ENCODE measurements at regions not wholly inside any gene's neighbourhood (a gene's known extent, or its start where the extent isn't known, plus 50 kb on each side); places are given as distances from the start of the nearest gene placed in this dataset.

- no peak overlapping the region for H3K23ac ChIP-seq (ENCODE audit: low read depth, low read length, poor library complexity)
Observed at GRCh38 chr2:120612931-120613330, 122.7 kb upstream of the GLI2 start.

GRCh38 chr2:120613742-120614571 is 121.7 kb upstream of the GLI2 start:
- H3K9ac ChIP-seq (ENCODE audit: low read depth, low read length, poor library complexity), result no peak overlapping the region
- H3K23ac ChIP-seq (ENCODE audit: low read depth, low read length, poor library complexity), result no peak overlapping the region
- H2AK5ac ChIP-seq (ENCODE audit: low read depth, low read length), result no peak overlapping the region
- no peaks in the 10 kb centered on the region for H3K79me1 ChIP-seq (ENCODE audit: low read depth, low read length)
- H3K4me3 ChIP-seq (ENCODE audit: low read length in 2 of 2), result no peak overlapping the region
- no peak for DNase-seq (ENCODE audit: low spot score)
- H2BK12ac ChIP-seq (ENCODE audit: low read length), result no peak overlapping the region
- no peak overlapping the region for H3K18ac ChIP-seq (ENCODE audit: low read length)
- no peak overlapping the region for H2BK15ac ChIP-seq (ENCODE audit: low read length)
- H3K4ac ChIP-seq (ENCODE audit: low read length), result no peak overlapping the region
- WGBS, 2 donors (ENCODE audit: extremely low coverage in 2 of 2, insufficient read length in 2 of 2, insufficient replicate concordance in 1 of 2), result no CpG with 5 or more reads among the region's 29 CpGs
- H3K9me3 ChIP-seq (replicated peaks in 1 of 2; ENCODE audit: control insufficient read depth in 2 of 2, insufficient read depth in 1 of 2, low read depth in 1 of 2, low read length in 2 of 2), result no peaks in the 10 kb centered on the region
- H3K27me3 ChIP-seq (ENCODE audit: control insufficient read depth in 3 of 3, insufficient read depth in 3 of 3, low read depth in 1 of 3, low read length in 3 of 3), result peaks cover 0 to 30% (median 0%) of the 10 kb centered on the region in 3 experiments
- peaks cover 1 to 6% of the 10 kb centered on the region in 2 donors for H3K4me1 ChIP-seq (ENCODE audit: control insufficient read depth in 2 of 2, insufficient read depth in 1 of 2, low read depth in 1 of 2, low read length in 2 of 2)
- H3K27ac ChIP-seq (replicated peaks; ENCODE audit: low read length), result no peak overlapping the region
- no peaks in the 10 kb centered on the region for H3K36me3 ChIP-seq (replicated peaks in 1 of 2; ENCODE audit: control insufficient read depth in 2 of 2, insufficient read depth in 2 of 2, low read length in 2 of 2)
- no peak overlapping the region for H3K14ac ChIP-seq (ENCODE audit: low read length)
- H2BK120ac ChIP-seq (ENCODE audit: low read depth, low read length), result no peak overlapping the region
- no peak overlapping the region for H2AFZ ChIP-seq (ENCODE audit: low read length)
- no peak overlapping the region for H4K91ac ChIP-seq (ENCODE audit: low read depth, low read length, poor library complexity)
- no peak overlapping the region for H4K8ac ChIP-seq (ENCODE audit: low read depth, low read length)
- H2BK5ac ChIP-seq (ENCODE audit: low read length), result no peak overlapping the region
- no peak overlapping the region for H3K4me2 ChIP-seq (ENCODE audit: insufficient read depth, low read length, poor library complexity, severe bottlenecking)

More at GRCh38 chr2:120612931-120613330, 122.7 kb upstream of the GLI2 start:
- Histone ChIP-seq H3K27ac (replicated peaks; ENCODE audit: low read length) (no peak overlapping the region), H3K36me3 (replicated peaks in 1 of 2; ENCODE audit: control insufficient read depth in 2 of 2, insufficient read depth in 2 of 2, low read length in 2 of 2) (no peaks in the 10 kb centered on the region), H3K9me3 (replicated peaks in 1 of 2; ENCODE audit: control insufficient read depth in 2 of 2, insufficient read depth in 1 of 2, low read depth in 1 of 2, low read length in 2 of 2) (no peaks in the 10 kb centered on the region), H3K9ac (ENCODE audit: low read depth, low read length, poor library complexity) (no peak overlapping the region), H3K4me3 (ENCODE audit: low read length in 2 of 2) (no peak overlapping the region), H3K14ac (ENCODE audit: low read length) (no peak overlapping the region), H4K8ac (ENCODE audit: low read depth, low read length) (no peak overlapping the region), H4K91ac (ENCODE audit: low read depth, low read length, poor library complexity) (no peak overlapping the region), H3K27me3 (ENCODE audit: control insufficient read depth in 3 of 3, insufficient read depth in 3 of 3, low read depth in 1 of 3, low read length in 3 of 3) (peaks cover 0 to 30% (median 0%) of the 10 kb centered on the region in 3 experiments), H2BK120ac (ENCODE audit: low read depth, low read length) (no peak overlapping the region), H3K4me2 (ENCODE audit: insufficient read depth, low read length, poor library complexity, severe bottlenecking) (no peak overlapping the region), H3K18ac (ENCODE audit: low read length) (no peak overlapping the region), H3K4ac (ENCODE audit: low read length) (no peak overlapping the region), H2BK5ac (ENCODE audit: low read length) (no peak overlapping the region), H2BK12ac (ENCODE audit: low read length) (no peak overlapping the region), H2AK5ac (ENCODE audit: low read depth, low read length) (no peak overlapping the region), H3K4me1 (ENCODE audit: control insufficient read depth in 2 of 2, insufficient read depth in 1 of 2, low read depth in 1 of 2, low read length in 2 of 2) (peaks cover 1 to 6% of the 10 kb centered on the region in 2 donors), H2BK15ac (ENCODE audit: low read length) (no peak overlapping the region), H3K79me1 (ENCODE audit: low read depth, low read length) (no peaks in the 10 kb centered on the region), H2AFZ (ENCODE audit: low read length) (no peak overlapping the region)
- no peak for DNase-seq (ENCODE audit: low spot score)
- no CpG with 5 or more reads among the region's 7 CpGs for WGBS, 2 donors (ENCODE audit: extremely low coverage in 2 of 2, insufficient read length in 2 of 2, insufficient replicate concordance in 1 of 2)

GRCh38 chr2:120614901-120615300 is 120.8 kb upstream of the GLI2 start:
- WGBS, 2 donors (ENCODE audit: extremely low coverage in 2 of 2, insufficient read length in 2 of 2, insufficient replicate concordance in 1 of 2), result no CpG with 5 or more reads among the region's 13 CpGs
- H3K27ac ChIP-seq (replicated peaks; ENCODE audit: low read length), result no peak overlapping the region
- H4K8ac ChIP-seq (ENCODE audit: low read depth, low read length), result no peak overlapping the region
- no peak overlapping the region for H3K4me3 ChIP-seq (ENCODE audit: low read length in 2 of 2)
- H3K9me3 ChIP-seq (replicated peaks in 1 of 2; ENCODE audit: control insufficient read depth in 2 of 2, insufficient read depth in 1 of 2, low read depth in 1 of 2, low read length in 2 of 2), result no peaks in the 10 kb centered on the region
- H3K14ac ChIP-seq (ENCODE audit: low read length), result no peak overlapping the region
- H3K4me1 ChIP-seq (ENCODE audit: control insufficient read depth in 2 of 2, insufficient read depth in 1 of 2, low read depth in 1 of 2, low read length in 2 of 2), result peaks cover 1 to 4% of the 10 kb centered on the region in 2 donors
- H3K27me3 ChIP-seq (ENCODE audit: control insufficient read depth in 3 of 3, insufficient read depth in 3 of 3, low read depth in 1 of 3, low read length in 3 of 3), result peaks cover 0 to 29% (median 0%) of the 10 kb centered on the region in 3 experiments
- H4K91ac ChIP-seq (ENCODE audit: low read depth, low read length, poor library complexity), result no peak overlapping the region
- H2BK5ac ChIP-seq (ENCODE audit: low read length), result no peak overlapping the region
- H3K9ac ChIP-seq (ENCODE audit: low read depth, low read length, poor library complexity), result no peak overlapping the region
- no peak overlapping the region for H2BK15ac ChIP-seq (ENCODE audit: low read length)
- H2BK120ac ChIP-seq (ENCODE audit: low read depth, low read length), result no peak overlapping the region
- H3K4ac ChIP-seq (ENCODE audit: low read length), result no peak overlapping the region
- no peak overlapping the region for H3K23ac ChIP-seq (ENCODE audit: low read depth, low read length, poor library complexity)
- no peak overlapping the region for H2BK12ac ChIP-seq (ENCODE audit: low read length)
- H3K36me3 ChIP-seq (replicated peaks in 1 of 2; ENCODE audit: control insufficient read depth in 2 of 2, insufficient read depth in 2 of 2, low read length in 2 of 2), result no peaks in the 10 kb centered on the region
- no peak overlapping the region for H2AFZ ChIP-seq (ENCODE audit: low read length)
- no peak for DNase-seq (ENCODE audit: low spot score)
- no peak overlapping the region for H2AK5ac ChIP-seq (ENCODE audit: low read depth, low read length)
- no peak overlapping the region for H3K18ac ChIP-seq (ENCODE audit: low read length)
- H3K79me1 ChIP-seq (ENCODE audit: low read depth, low read length), result no peaks in the 10 kb centered on the region
- no peak overlapping the region for H3K4me2 ChIP-seq (ENCODE audit: insufficient read depth, low read length, poor library complexity, severe bottlenecking)

- Histone ChIP-seq H3K9ac (ENCODE audit: low read depth, low read length, poor library complexity) (no peak overlapping the region), H3K27ac (replicated peaks; ENCODE audit: low read length) (no peak overlapping the region), H3K4me3 (ENCODE audit: low read length in 2 of 2) (no peak overlapping the region), H3K18ac (ENCODE audit: low read length) (no peak overlapping the region), H4K91ac (ENCODE audit: low read depth, low read length, poor library complexity) (no peak overlapping the region), H2AFZ (ENCODE audit: low read length) (no peak overlapping the region), H2AK5ac (ENCODE audit: low read depth, low read length) (no peak overlapping the region), H2BK5ac (ENCODE audit: low read length) (no peak overlapping the region), H2BK12ac (ENCODE audit: low read length) (no peak overlapping the region), H4K8ac (ENCODE audit: low read depth, low read length) (no peak overlapping the region), H3K4me1 (ENCODE audit: control insufficient read depth in 2 of 2, insufficient read depth in 1 of 2, low read depth in 1 of 2, low read length in 2 of 2) (peaks cover 0 to 1% of the 10 kb centered on the region in 2 donors), H3K79me1 (ENCODE audit: low read depth, low read length) (no peaks in the 10 kb centered on the region), H3K4me2 (ENCODE audit: insufficient read depth, low read length, poor library complexity, severe bottlenecking) (no peak overlapping the region), H3K27me3 (ENCODE audit: control insufficient read depth in 3 of 3, insufficient read depth in 3 of 3, low read depth in 1 of 3, low read length in 3 of 3) (peaks cover 0 to 20% (median 0%) of the 10 kb centered on the region in 3 experiments), H3K23ac (ENCODE audit: low read depth, low read length, poor library complexity) (no peak overlapping the region), H3K14ac (ENCODE audit: low read length) (no peak overlapping the region), H3K9me3 (replicated peaks in 1 of 2; ENCODE audit: control insufficient read depth in 2 of 2, insufficient read depth in 1 of 2, low read depth in 1 of 2, low read length in 2 of 2) (no peaks in the 10 kb centered on the region), H3K4ac (ENCODE audit: low read length) (no peak overlapping the region), H3K36me3 (replicated peaks in 1 of 2; ENCODE audit: control insufficient read depth in 2 of 2, insufficient read depth in 2 of 2, low read length in 2 of 2) (no peaks in the 10 kb centered on the region), H2BK15ac (ENCODE audit: low read length) (no peak overlapping the region), H2BK120ac (ENCODE audit: low read depth, low read length) (no peak overlapping the region)
- no peak for DNase-seq (ENCODE audit: low spot score)
- WGBS, 2 donors (ENCODE audit: extremely low coverage in 2 of 2, insufficient read length in 2 of 2, insufficient replicate concordance in 1 of 2), result no CpG with 5 or more reads among the region's 3 CpGs
Observed at GRCh38 chr2:120616261-120616660, 119.4 kb upstream of the GLI2 start.

Data from neuronal stem cell (in vitro differentiated cells).